ENCODE measurements at regions not wholly inside any gene's neighbourhood (a gene's known extent, or its start where the extent isn't known, plus 50 kb on each side); places are given as distances from the start of the nearest gene placed in this dataset.
"Not testable (repeated sequence)": the region's sequence is repeated elsewhere in the genome, so short reads cannot be mapped to it uniquely, and the experiment has no call there.

DNA sequence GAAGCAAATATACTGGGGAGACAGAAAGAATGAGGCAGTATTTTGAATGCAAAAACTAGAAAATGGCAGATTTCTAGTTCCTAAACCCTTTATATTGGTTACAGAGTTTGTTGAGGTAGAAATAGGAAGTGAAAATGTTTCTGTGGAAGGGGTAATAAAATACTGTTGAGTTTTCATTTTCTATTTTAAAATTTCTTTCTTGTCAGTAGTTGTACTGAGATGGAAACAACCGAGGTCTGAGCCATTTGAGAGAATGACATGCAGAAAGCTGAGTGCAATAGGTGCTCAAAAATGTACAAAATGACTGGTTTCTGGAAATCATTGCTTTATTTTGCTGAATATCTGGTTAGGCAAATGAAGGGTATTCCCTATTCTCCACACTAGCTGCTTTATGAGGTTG is 361.4 kb downstream of the CHL1 start:
- H3K4me3 ChIP-seq (ENCODE audit: low read depth in 2 of 2, low read length in 2 of 2), result no peak overlapping the region
- no peak for DNase-seq (ENCODE audit: low read depth, low spot score)
- POLR2A ChIA-PET, result no interaction called here
- no peak for ATAC-seq
- intact Hi-C loops (cut with micrococcal nuclease; ENCODE audit: unreplicated experiment) (no loop called here), in situ Hi-C loops (cut with HindIII; ENCODE audit: low pct_unique_long_range_greater_than_20kb, low sequenced_read_pairs) (no loop called here)
- no peaks in the 10 kb centered on the region for H3K36me3 ChIP-seq (ENCODE audit: control insufficient read depth, insufficient read depth, low read length)
- no TSS peak for BruUV-seq (replicated peaks)
- no peak overlapping the region for H3K27ac ChIP-seq (ENCODE audit: low read length)
- no peaks in the 10 kb centered on the region for H3K4me1 ChIP-seq (ENCODE audit: control insufficient read depth, insufficient read depth, low read length)
- H3K27me3 ChIP-seq (ENCODE audit: control insufficient read depth, insufficient read depth, low read length), result no peaks in the 10 kb centered on the region
- CTCF ChIA-PET, result no interaction called here
- H3K9me3 ChIP-seq (ENCODE audit: control insufficient read depth, insufficient read depth, low read depth, low read length), result no peaks in the 10 kb centered on the region
- TF ChIP-seq TCF7L2 (IDR thresholded peaks at IDR 0.05; ENCODE audit: low read depth, low read length) (no peak), SIN3A (IDR thresholded peaks at IDR 0.05; ENCODE audit: borderline replicate concordance, insufficient read depth, low read depth, low read length) (no peak)
- TF ChIP-seq, protein P1, sequence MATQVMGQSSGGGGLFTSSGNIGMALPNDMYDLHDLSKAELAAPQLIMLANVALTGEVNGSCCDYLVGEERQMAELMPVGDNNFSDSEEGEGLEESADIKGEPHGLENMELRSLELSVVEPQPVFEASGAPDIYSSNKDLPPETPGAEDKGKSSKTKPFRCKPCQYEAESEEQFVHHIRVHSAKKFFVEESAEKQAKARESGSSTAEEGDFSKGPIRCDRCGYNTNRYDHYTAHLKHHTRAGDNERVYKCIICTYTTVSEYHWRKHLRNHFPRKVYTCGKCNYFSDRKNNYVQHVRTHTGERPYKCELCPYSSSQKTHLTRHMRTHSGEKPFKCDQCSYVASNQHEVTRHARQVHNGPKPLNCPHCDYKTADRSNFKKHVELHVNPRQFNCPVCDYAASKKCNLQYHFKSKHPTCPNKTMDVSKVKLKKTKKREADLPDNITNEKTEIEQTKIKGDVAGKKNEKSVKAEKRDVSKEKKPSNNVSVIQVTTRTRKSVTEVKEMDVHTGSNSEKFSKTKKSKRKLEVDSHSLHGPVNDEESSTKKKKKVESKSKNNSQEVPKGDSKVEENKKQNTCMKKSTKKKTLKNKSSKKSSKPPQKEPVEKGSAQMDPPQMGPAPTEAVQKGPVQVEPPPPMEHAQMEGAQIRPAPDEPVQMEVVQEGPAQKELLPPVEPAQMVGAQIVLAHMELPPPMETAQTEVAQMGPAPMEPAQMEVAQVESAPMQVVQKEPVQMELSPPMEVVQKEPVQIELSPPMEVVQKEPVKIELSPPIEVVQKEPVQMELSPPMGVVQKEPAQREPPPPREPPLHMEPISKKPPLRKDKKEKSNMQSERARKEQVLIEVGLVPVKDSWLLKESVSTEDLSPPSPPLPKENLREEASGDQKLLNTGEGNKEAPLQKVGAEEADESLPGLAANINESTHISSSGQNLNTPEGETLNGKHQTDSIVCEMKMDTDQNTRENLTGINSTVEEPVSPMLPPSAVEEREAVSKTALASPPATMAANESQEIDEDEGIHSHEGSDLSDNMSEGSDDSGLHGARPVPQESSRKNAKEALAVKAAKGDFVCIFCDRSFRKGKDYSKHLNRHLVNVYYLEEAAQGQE (IDR thresholded peaks at IDR 0.05; ENCODE audit: insufficient read depth in 1 of 2, low read depth in 2 of 2, low read length in 1 of 2), result no peak
- TF ChIP-seq, protein P2, sequence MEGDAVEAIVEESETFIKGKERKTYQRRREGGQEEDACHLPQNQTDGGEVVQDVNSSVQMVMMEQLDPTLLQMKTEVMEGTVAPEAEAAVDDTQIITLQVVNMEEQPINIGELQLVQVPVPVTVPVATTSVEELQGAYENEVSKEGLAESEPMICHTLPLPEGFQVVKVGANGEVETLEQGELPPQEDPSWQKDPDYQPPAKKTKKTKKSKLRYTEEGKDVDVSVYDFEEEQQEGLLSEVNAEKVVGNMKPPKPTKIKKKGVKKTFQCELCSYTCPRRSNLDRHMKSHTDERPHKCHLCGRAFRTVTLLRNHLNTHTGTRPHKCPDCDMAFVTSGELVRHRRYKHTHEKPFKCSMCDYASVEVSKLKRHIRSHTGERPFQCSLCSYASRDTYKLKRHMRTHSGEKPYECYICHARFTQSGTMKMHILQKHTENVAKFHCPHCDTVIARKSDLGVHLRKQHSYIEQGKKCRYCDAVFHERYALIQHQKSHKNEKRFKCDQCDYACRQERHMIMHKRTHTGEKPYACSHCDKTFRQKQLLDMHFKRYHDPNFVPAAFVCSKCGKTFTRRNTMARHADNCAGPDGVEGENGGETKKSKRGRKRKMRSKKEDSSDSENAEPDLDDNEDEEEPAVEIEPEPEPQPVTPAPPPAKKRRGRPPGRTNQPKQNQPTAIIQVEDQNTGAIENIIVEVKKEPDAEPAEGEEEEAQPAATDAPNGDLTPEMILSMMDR (IDR thresholded peaks at IDR 0.05), result no peak

- DNase-seq (ENCODE audit: low read depth, low spot score), result no peak
- no TSS peak for BruUV-seq (replicated peaks)
- no peaks in the 10 kb centered on the region for H3K27me3 ChIP-seq (ENCODE audit: control insufficient read depth, insufficient read depth, low read length)
- no peaks in the 10 kb centered on the region for H3K4me1 ChIP-seq (ENCODE audit: control insufficient read depth, insufficient read depth, low read length)
- no peak for ATAC-seq
- no peak overlapping the region for H3K27ac ChIP-seq (ENCODE audit: low read length)
- in situ Hi-C loops (cut with HindIII; ENCODE audit: low pct_unique_long_range_greater_than_20kb, low sequenced_read_pairs), result no loop called here
- TF ChIP-seq TCF7L2 (IDR thresholded peaks at IDR 0.05; ENCODE audit: low read depth, low read length) (no peak), POLR2AphosphoS5 (IDR thresholded peaks at IDR 0.05; ENCODE audit: low read depth, low read length) (no peak), SIN3A (IDR thresholded peaks at IDR 0.05; ENCODE audit: borderline replicate concordance, insufficient read depth, low read depth, low read length) (no peak)
- TF ChIP-seq, protein P2 (IDR thresholded peaks at IDR 0.05), result no peak
- TF ChIP-seq, protein P1 (IDR thresholded peaks at IDR 0.05; ENCODE audit: insufficient read depth in 1 of 2, low read depth in 2 of 2, low read length in 1 of 2), result no peak
- CTCF ChIA-PET, result no interaction called here
- intact Hi-C loops (cut with micrococcal nuclease; ENCODE audit: unreplicated experiment), result no loop called here
- POLR2A ChIA-PET, result no interaction called here
- H3K9me3 ChIP-seq (ENCODE audit: control insufficient read depth, insufficient read depth, low read depth, low read length), result no peaks in the 10 kb centered on the region
- H3K4me3 ChIP-seq (ENCODE audit: low read depth in 2 of 2, low read length in 2 of 2), result no peak overlapping the region
- no peaks in the 10 kb centered on the region for H3K36me3 ChIP-seq (ENCODE audit: control insufficient read depth, insufficient read depth, low read length)
Measured at GRCh38 chr3:567488-568185, 371.1 kb downstream of the CHL1 start.

GRCh38 chr3:579529-579928 is 383.0 kb downstream of the CHL1 start:
- H3K4me3 ChIP-seq (ENCODE audit: low read depth in 2 of 2, low read length in 2 of 2); H3K27me3 ChIP-seq (ENCODE audit: control insufficient read depth, insufficient read depth, low read length); H3K27ac ChIP-seq (ENCODE audit: low read length); POLR2A ChIA-PET; DNase-seq (ENCODE audit: low read depth, low spot score); in situ Hi-C loops (cut with HindIII; ENCODE audit: low pct_unique_long_range_greater_than_20kb, low sequenced_read_pairs); intact Hi-C loops (cut with micrococcal nuclease; ENCODE audit: unreplicated experiment); BruUV-seq (replicated peaks); H3K36me3 ChIP-seq (ENCODE audit: control insufficient read depth, insufficient read depth, low read length); CTCF ChIA-PET; H3K4me1 ChIP-seq (ENCODE audit: control insufficient read depth, insufficient read depth, low read length); H3K9me3 ChIP-seq (ENCODE audit: control insufficient read depth, insufficient read depth, low read depth, low read length); ATAC-seq: not testable (repeated sequence)

- intact Hi-C loops (cut with micrococcal nuclease; ENCODE audit: unreplicated experiment); in situ Hi-C loops (cut with HindIII; ENCODE audit: low pct_unique_long_range_greater_than_20kb, low sequenced_read_pairs); H3K4me1 ChIP-seq (ENCODE audit: control insufficient read depth, insufficient read depth, low read length); ATAC-seq; H3K27ac ChIP-seq (ENCODE audit: low read length); H3K27me3 ChIP-seq (ENCODE audit: control insufficient read depth, insufficient read depth, low read length); BruUV-seq (replicated peaks); H3K36me3 ChIP-seq (ENCODE audit: control insufficient read depth, insufficient read depth, low read length); H3K4me3 ChIP-seq (ENCODE audit: low read depth in 2 of 2, low read length in 2 of 2); DNase-seq (ENCODE audit: low read depth, low spot score); H3K9me3 ChIP-seq (ENCODE audit: control insufficient read depth, insufficient read depth, low read depth, low read length); CTCF ChIA-PET; POLR2A ChIA-PET: not testable (repeated sequence)
Measured at GRCh38 chr3:589066-589465, 392.5 kb downstream of the CHL1 start.
